DMS 273 treated with DMSO at 0.1 percent for 48 hours (cell line): ENCODE measurements at regions not wholly inside any gene's neighbourhood (a gene's known extent, or its start where the extent isn't known, plus 50 kb on each side); places are given as distances from the start of the nearest gene placed in this dataset.
"Not testable (repeated sequence)": the region's sequence is repeated elsewhere in the genome, so short reads cannot be mapped to it uniquely, and the experiment has no call there.

Source experiments
- DNase-seq: peaks from one replicate; lab custom pipeline; 2025; lab: John Stamatoyannopoulos, UW

DNA sequence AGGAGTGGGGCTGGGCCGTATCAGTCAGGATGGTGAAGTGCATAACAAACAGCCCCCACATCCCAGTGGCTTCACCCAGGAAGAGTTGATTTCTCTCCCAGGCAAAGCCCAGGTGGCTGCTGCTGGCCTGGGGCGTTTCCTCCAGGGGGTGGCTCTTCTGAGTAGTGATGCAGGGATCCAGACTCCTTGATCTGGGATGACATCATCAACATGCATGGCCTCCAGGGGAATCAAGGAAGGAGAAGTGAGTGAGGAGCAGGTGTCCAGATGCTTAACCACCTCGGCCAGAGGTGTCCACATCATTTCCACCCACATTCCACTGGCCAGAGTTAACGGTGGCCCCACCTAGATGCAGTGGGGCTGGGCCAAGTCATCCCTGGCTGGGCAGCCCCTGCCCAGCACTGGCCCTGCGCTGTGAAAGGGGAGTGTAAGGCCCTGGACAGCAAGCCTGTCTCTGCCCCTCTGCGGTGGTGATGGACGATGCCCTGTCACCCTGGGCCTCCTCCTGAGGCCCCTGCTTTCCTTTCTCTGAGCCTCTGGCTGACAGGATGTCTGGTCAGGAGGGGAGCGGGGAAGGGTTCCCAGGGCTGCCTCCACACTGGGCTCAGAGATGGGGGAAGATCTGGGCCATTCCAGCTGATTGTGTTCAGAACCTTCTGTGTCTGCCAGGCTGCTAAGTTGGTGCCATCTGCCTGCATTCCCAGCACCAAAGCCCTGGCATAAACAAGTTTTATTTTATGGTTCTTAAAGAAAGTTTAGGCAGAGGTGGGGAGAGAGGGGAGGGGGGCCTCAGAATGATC lies 598.2 kb downstream of the MATN1 start:
- DNase-seq, result no peak

DNA sequence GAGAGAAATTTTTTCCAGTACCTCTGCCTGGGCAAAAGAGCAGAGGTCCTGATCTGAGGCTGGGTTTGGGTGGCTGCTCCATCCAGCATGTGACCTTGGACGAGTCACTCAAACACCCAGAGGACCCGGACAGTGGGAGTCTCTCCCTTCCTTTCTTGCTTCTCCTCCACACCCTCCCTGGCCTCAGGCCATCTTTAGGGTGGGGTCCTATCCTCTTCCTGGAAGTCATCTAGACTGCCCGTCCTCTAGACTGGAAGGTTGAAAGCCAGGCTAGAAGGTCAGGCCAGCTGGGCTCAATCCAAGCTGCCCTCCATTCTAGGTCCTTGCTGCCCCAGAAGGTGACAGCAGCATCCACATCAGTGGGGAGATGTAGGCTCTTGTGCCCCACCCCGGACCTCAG lies 599.5 kb downstream of the MATN1 start:
- DNase-seq, result no peak

DNA sequence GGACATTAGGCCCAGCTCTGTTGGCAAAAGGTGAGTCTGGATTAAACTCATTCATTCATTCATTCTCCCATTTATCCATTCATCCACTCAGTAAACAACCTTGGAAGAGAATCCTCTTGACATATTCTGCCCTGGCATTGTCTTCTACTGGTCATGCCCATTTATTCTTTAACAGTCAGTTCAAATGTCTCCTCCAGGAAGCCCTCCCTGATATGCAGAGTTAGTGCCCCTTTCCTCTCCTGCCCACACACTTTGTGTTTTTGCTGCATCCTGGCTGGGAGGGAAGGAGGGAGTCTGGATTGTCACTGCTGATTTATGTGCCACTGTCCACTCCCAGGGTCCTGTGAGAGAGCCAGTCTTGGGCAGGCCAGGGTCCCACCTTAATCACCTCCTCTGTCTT lies 600.3 kb downstream of the MATN1 start:
- DNase-seq, result no peak

DNA sequence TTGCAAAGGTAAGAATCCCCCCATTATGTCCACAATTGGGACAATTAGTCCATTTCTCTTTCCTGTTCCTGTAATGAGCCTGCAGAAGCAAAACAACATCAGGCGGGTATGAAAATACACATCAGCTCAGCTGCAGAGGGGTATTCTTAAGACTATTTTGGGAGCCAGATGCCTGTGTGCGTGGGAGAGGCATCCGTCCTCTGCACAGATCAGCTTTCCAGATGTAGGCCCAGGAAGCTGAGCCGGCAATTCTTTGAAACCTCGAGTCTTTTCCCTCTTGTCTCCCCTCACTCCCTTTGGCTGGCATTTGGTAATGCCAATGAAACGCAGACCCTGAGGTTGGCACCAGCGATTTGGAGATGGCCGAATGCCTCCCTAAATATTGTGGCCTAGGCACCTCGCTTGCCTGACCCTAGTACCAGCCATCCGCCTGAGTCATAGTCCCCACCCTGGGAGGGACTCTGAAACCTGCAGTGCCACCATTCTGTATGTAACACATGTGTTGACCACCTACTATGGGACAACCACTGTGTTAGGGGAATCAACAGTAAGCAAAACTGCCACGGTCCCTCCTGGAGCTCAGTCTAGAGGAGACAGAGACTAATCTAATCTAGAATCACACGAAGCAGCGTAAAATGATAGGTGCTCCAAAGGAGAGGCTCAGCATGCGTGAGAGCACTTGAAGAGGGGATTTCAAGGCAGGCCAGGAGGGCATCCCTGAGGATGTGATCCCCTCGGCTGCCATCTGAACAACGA lies 603.0 kb downstream of the MATN1 start:
- DNase-seq, result no peak

DNA sequence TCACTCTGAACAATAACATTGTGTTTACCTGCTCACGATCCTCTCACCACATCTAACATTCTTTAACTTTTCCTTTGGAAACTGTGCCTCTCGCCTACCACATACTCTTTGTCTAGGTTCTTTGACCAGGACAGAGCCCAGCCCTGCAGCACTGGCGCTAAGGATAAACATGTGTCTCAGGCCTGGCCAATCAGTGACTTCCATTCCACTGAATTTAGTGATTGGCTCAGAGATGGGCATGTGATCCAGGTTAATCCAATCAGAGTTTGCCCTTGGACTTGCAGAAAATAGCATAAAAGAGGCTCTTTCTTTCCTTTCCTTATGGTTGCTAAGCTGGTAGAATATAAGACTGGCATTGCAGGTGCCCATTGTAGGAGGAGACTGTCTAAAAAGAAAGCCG lies 605.7 kb downstream of the MATN1 start:
- no peak for DNase-seq

DNA sequence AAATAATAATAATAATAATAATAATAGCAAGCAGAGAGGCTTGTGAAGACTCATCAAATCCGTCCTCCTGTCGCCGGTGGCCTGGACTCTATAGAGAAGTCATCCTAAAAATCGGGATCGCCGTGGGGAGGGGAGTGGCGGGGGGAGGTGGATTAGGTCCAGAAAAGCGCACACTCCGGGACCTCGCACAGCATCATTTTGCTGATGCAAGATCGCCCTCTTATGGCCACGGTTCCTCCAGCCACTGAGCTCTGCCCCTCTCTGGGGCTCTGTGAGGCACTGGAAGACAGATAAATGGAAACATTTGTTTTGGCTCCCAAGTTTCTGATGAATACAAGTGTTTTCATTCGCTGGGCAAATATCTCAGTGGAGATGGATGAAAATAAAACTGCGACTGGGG lies 612.0 kb downstream of the MATN1 start:
- no peak for DNase-seq

DNA sequence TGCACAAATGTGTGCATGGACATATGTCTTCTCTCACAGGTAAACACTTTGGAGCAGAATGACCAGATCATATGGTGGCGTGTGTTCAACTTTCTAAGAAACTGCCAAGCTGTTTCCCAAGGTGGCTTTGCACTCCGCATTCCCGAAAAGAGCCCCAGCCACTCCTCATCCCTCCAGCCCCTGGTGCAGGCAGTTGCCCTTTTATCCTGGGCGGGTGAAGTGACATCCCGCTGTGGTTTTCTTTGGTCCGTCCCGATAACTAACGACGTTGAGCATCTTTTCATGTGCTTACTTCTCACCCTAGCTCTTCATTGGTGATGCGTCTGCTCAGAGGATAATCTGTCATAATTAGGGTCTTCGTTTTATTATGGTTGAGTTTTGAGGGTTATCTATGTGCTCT lies 612.5 kb downstream of the MATN1 start:
- no peak for DNase-seq

DNA sequence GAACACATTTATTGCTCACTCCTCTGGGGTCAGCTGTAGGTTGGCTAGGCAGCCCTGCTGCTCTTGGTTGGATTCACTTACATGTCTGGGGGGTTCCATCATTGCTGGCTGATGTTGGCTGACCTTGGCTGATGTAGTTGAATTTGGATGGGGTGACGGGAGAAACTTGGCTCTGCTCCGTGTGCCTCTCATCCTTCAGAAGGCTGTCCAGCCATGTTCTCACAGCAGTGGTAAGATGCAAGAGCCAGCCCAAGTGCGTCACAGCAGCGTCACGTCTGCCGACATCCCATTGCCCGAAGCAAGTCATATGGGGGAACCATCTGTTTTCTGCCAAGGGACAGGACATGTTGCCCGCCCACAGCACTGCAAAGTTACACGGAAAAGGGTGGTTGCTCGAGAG lies 613.5 kb downstream of the MATN1 start:
- DNase-seq, result no peak

DNA sequence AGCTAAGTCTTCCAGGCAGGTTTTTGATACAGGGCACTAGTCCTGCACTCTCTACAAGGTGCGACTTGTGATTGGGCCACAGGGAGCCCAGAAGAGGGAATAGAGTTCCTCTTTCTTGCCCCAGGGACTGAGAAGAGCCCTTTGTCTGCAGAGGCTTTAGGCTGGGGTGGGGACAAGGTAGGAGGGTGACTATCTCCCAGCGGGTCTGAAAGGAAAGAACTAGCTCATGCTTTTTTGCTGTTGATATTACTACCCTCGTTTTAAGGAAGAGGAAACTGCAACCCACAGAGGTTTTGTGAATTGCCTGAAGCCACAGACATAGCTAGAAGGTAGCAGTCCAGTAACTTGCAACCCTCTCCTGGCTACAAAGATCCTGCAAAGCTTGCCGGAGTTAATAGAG lies 615.2 kb downstream of the MATN1 start:
- no peak for DNase-seq

GRCh38 chr1:30106125-30106524 lies 617.3 kb downstream of the MATN1 start:
- no peak for DNase-seq

DNA sequence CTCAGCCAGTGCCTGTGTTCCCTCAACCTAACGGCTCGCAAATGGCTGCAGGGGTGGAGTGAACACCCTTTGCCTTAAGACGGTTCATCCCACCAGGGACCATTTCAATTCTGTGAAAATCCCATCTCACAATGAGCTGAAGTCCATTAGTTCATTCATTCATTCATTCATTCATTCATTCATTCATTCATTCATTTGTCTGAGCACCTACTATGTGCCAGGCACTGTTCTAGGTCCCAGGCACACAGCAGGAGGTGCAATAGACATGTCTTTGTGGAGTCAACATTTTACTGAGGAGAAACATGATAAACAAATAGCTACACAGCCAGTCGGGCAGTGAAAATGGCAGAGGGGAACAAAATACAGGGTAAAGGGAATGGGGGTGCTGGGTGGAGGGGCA lies 618.8 kb downstream of the MATN1 start:
- DNase-seq, result no peak

GRCh38 chr1:30103708-30104411 lies 619.5 kb downstream of the MATN1 start:
- DNase-seq, result no peak

GRCh38 chr1:30102605-30103004 lies 620.8 kb downstream of the MATN1 start:
- DNase-seq, result no peak

GRCh38 chr1:30101487-30102227 lies 621.7 kb downstream of the MATN1 start:
- no peak for DNase-seq

GRCh38 chr1:30101016-30101415 lies 622.4 kb downstream of the MATN1 start:
- no peak for DNase-seq

DNA sequence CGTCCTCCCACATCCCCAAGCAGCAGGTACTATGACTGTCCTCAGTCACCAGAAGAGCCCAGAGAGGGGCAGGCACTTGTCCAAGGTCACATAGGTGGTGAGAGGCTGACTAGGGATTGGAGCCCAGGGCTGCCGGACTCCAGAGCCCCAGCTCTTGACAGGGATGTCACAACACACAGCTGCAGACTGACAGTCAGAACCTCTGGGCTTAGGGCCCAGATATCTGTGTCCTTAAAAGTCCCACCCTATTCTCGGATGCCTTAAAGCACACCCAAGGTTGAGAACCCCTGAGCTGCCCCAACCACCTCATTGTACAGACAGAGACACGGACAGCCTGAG lies 622.9 kb downstream of the MATN1 start:
- no peak for DNase-seq

GRCh38 chr1:30099587-30100523 lies 623.5 kb downstream of the MATN1 start:
- DNase-seq, result no peak

DNA sequence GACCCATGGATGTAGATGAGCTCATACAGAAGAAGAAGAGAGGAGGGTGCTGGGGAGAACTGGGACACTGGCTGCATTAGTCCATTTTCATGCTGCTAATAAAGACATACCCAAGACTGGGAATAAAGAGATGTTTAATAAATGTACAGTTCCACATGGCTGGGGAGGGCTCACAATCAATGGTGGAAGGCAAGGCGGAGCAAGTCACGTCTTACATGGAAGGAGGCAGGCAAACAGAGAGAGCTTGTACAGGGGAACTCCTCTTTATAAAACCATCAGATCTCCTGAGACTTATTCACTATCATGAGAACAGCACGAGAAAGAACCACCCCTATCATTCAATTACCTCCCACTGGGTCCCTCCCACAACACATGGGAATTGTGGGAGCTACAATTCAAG lies 625.5 kb downstream of the MATN1 start:
- DNase-seq, result not testable (repeated sequence)

- no peak for DNase-seq
Observed at GRCh38 chr1:30095451-30096025, 627.8 kb downstream of the MATN1 start.

DNA sequence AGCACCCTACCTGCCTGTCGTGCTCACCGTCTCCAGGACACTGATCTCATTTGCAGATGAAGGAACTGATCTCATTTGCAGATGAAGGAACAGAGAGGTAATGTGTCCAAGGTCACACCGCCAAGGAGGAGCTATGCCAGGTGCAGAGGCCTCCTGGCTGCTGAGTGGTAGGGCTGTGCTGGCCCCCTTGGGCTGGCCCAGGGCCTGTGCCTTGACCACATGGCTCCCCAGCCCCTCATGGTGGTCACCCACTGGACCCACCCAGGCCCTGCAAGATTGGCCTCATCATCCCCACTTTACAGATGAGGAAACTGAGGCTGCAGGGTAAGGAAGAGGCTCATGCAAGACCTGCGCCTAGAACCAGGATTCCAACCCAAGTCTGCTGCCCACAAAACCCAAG lies 628.3 kb downstream of the MATN1 start:
- DNase-seq, result no peak
